ENCODE measurements at regions not wholly inside any gene's neighbourhood (a gene's known extent, or its start where the extent isn't known, plus 50 kb on each side); places are given as distances from the start of the nearest gene placed in this dataset.

GRCh38 chr2:21453723-21454450 is 330.1 kb downstream of the TDRD15 start:
- Histone ChIP-seq H3K4me1 (ENCODE audit: control insufficient read depth, insufficient read depth, low read length) (no peaks in the 10 kb centered on the region), H3K27ac (ENCODE audit: low read length) (no peak overlapping the region), H3K27me3 (ENCODE audit: control insufficient read depth, insufficient read depth, low read length) (no peaks in the 10 kb centered on the region), H3K36me3 (ENCODE audit: control insufficient read depth, insufficient read depth, low read length) (no peaks in the 10 kb centered on the region), H3K4me3 (ENCODE audit: low read length) (no peak overlapping the region), H3K9me3 (ENCODE audit: control insufficient read depth, low read depth, low read length) (no peaks in the 10 kb centered on the region)
- no peak for DNase-seq
- 100% methylated on average over 1 of the region's 8 CpGs for WGBS (ENCODE audit: insufficient coverage, low lambda C conversion rate)

DNA sequence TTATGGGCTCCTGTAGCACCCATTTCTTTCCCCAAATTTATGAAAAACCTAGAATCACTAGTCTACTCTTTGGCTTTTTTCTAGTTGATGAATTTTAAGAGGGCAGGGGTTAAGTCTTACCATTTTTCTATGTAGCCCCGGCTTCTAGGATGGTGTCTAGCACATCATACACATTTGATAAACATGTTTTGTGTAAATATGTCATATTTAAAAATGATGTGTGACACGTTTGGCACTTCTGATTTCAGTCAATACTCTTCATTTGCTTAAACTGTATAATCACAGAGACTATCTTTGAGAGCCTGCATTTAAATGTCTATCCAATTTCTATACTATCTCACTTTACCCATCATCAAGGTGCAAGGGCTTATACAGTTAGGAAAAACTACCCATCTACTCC is 331.1 kb downstream of the TDRD15 start:
- no peaks in the 10 kb centered on the region for H3K36me3 ChIP-seq (ENCODE audit: control insufficient read depth, insufficient read depth, low read length)
- H3K27ac ChIP-seq (ENCODE audit: low read length): no peak overlapping the region
- H3K4me3 ChIP-seq (ENCODE audit: low read length): no peak overlapping the region
- H3K4me1 ChIP-seq (ENCODE audit: control insufficient read depth, insufficient read depth, low read length): no peaks in the 10 kb centered on the region
- no CpG with 5 or more reads among the region's 2 CpGs for WGBS (ENCODE audit: insufficient coverage, low lambda C conversion rate)
- no peaks in the 10 kb centered on the region for H3K27me3 ChIP-seq (ENCODE audit: control insufficient read depth, insufficient read depth, low read length)
- no peaks in the 10 kb centered on the region for H3K9me3 ChIP-seq (ENCODE audit: control insufficient read depth, low read depth, low read length)
- DNase-seq: no peak

DNA sequence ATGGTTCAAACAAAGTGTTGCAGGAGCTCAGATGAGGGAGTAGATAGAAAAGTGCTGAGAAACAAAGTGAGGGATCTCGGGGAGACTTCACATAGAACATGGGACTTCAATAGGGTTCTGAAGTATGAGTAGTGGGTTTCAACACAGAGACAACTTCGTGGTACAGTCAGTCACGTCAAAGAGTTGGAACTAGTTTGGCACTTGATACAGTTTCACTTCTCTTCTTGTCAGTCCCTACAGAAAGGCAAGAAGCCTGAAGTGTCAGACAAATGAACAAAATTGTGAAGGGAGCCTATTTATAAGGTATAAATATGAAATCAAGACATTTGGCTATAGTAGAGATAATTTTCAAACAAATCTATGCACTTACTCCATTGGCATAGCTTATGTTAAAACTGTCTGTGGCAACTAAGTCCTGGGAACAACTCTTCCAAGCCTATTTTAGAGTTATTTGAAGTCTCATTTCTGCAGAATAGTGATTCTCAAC is 338.0 kb downstream of the TDRD15 start:
- H3K27ac ChIP-seq (ENCODE audit: low read length): no peak overlapping the region

DNA sequence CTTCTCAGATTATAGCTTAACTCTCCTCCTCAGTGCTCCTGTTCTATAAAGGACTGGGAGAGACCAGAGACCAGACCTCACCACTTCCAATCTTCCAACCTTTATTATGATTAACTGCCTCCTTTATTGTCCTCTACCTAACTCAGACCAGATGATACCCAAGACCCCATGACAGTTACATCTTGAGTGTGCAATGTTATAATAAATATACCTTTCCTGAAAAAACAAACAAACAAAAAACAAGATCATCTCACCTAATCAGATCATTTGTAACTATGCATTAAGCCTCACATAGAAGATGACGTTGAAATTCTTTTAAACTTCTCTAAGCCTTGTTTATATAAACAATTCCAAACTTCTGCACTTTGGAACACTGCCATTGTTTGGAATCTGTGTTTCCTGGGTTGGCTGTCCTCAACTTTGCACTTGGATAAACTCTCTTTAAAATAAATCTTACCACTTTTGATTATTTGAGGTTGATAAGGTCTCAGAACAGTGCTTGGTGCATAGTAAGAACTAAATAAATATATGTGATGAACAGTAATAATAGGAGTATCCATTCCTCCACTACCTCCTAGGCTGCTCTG is 342.7 kb downstream of the TDRD15 start:
- Histone ChIP-seq H3K4me1 (ENCODE audit: control insufficient read depth, insufficient read depth, low read length) (no peaks in the 10 kb centered on the region), H3K9me3 (ENCODE audit: control insufficient read depth, low read depth, low read length) (no peaks in the 10 kb centered on the region), H3K4me3 (ENCODE audit: low read length) (no peak overlapping the region), H3K36me3 (ENCODE audit: control insufficient read depth, insufficient read depth, low read length) (no peaks in the 10 kb centered on the region), H3K27me3 (ENCODE audit: control insufficient read depth, insufficient read depth, low read length) (no peaks in the 10 kb centered on the region), H3K27ac (ENCODE audit: low read length) (no peak overlapping the region)
- peak in 1 of 2 donors; percentile 10 for DNase-seq
- WGBS (ENCODE audit: insufficient coverage, low lambda C conversion rate): no CpG with 5 or more reads among the region's 1 CpG

More for the DNA sequence above, 338.0 kb downstream of the TDRD15 start:
- no peak overlapping the region for H3K4me3 ChIP-seq (ENCODE audit: low read length)
- WGBS (ENCODE audit: insufficient coverage, low lambda C conversion rate): no CpG with 5 or more reads among the region's 3 CpGs
- H3K4me1 ChIP-seq (ENCODE audit: control insufficient read depth, insufficient read depth, low read length): no peaks in the 10 kb centered on the region
- no peaks in the 10 kb centered on the region for H3K27me3 ChIP-seq (ENCODE audit: control insufficient read depth, insufficient read depth, low read length)
- no peaks in the 10 kb centered on the region for H3K36me3 ChIP-seq (ENCODE audit: control insufficient read depth, insufficient read depth, low read length)
- H3K9me3 ChIP-seq (ENCODE audit: control insufficient read depth, low read depth, low read length): no peaks in the 10 kb centered on the region
- no peak for DNase-seq

GRCh38 chr2:21467280-21467818 is 343.6 kb downstream of the TDRD15 start:
- no peak for DNase-seq
- H3K27ac ChIP-seq (ENCODE audit: low read length): no peak overlapping the region
- no peaks in the 10 kb centered on the region for H3K27me3 ChIP-seq (ENCODE audit: control insufficient read depth, insufficient read depth, low read length)
- H3K4me3 ChIP-seq (ENCODE audit: low read length): no peak overlapping the region
- H3K9me3 ChIP-seq (ENCODE audit: control insufficient read depth, low read depth, low read length): no peaks in the 10 kb centered on the region
- H3K4me1 ChIP-seq (ENCODE audit: control insufficient read depth, insufficient read depth, low read length): no peaks in the 10 kb centered on the region
- no peaks in the 10 kb centered on the region for H3K36me3 ChIP-seq (ENCODE audit: control insufficient read depth, insufficient read depth, low read length)
- WGBS (ENCODE audit: insufficient coverage, low lambda C conversion rate): no CpG with 5 or more reads among the region's 1 CpG

DNA sequence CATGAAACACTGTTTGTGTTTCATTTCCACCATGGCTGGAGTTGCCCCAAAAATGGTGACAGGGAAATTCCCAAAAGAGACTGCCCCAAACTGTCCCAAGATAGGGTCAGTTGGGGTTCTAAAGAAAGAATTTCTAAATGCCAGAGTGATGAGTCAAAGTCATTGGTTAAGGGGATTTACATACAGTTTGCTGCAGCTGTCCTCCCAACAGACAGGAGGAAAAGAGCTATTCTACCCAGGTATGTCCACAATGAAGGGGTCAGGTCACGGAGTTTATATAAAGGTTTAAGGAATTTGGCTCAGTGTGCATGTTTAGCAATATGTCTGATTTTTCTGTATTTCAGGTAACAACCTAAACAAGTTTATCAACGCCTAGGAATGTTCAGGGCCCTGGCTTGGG is 344.1 kb downstream of the TDRD15 start:
- Histone ChIP-seq H3K27ac (ENCODE audit: low read length) (no peak overlapping the region), H3K27me3 (ENCODE audit: control insufficient read depth, insufficient read depth, low read length) (no peaks in the 10 kb centered on the region), H3K4me1 (ENCODE audit: control insufficient read depth, insufficient read depth, low read length) (no peaks in the 10 kb centered on the region), H3K4me3 (ENCODE audit: low read length) (no peak overlapping the region), H3K36me3 (ENCODE audit: control insufficient read depth, insufficient read depth, low read length) (no peaks in the 10 kb centered on the region), H3K9me3 (ENCODE audit: control insufficient read depth, low read depth, low read length) (no peaks in the 10 kb centered on the region)
- no peak for DNase-seq
- WGBS (ENCODE audit: insufficient coverage, low lambda C conversion rate): no CpG with 5 or more reads among the region's 2 CpGs

DNA sequence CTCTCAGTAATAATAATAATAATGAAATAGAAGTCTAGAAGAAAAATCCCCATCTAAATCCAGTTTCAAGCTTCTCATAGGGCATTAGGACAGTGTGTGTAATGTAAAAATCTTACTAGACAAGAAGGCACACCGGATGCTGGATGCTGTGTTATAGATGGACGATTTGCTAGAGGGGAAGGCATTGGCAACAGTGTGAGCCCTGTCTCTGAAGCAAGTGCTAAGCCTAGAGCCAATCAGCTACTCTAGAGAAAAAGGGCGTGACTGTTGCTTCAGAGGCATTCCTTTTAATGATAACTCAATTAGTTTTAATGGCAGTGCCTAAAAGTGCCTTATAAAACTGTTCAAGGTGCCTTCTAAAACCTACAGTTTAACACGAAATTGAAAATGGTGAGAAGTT is 344.9 kb downstream of the TDRD15 start:
- H3K27ac ChIP-seq (ENCODE audit: low read length): no peak overlapping the region
- 67% methylated on average over 1 of the region's 4 CpGs for WGBS (ENCODE audit: insufficient coverage, low lambda C conversion rate)
- no peaks in the 10 kb centered on the region for H3K4me1 ChIP-seq (ENCODE audit: control insufficient read depth, insufficient read depth, low read length)
- no peak overlapping the region for H3K4me3 ChIP-seq (ENCODE audit: low read length)
- no peaks in the 10 kb centered on the region for H3K36me3 ChIP-seq (ENCODE audit: control insufficient read depth, insufficient read depth, low read length)
- H3K9me3 ChIP-seq (ENCODE audit: control insufficient read depth, low read depth, low read length): no peaks in the 10 kb centered on the region
- H3K27me3 ChIP-seq (ENCODE audit: control insufficient read depth, insufficient read depth, low read length): no peaks in the 10 kb centered on the region
- no peak for DNase-seq

DNA sequence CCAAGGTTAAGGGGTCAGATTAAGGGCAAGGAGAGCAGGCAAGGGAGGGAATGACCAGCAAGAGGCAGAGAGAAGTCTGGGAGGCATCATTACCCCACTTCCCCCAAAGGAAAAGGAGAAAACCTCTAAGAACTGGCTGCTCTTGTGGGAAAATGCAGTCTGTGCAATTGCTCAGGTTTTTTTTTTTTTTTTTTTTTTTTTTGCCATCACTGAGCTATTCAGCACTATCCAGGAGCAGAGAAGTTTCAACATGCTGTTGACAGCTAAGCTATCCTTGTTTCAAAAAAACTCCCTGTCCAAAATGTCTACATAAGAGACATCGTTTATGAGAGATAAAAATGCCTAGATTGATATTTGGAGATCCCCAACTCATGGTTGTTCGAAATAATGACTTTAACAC is 345.4 kb downstream of the TDRD15 start:
- Histone ChIP-seq H3K4me3 (ENCODE audit: low read length) (no peak overlapping the region), H3K36me3 (ENCODE audit: control insufficient read depth, insufficient read depth, low read length) (no peaks in the 10 kb centered on the region), H3K4me1 (ENCODE audit: control insufficient read depth, insufficient read depth, low read length) (no peaks in the 10 kb centered on the region), H3K27ac (ENCODE audit: low read length) (no peak overlapping the region), H3K27me3 (ENCODE audit: control insufficient read depth, insufficient read depth, low read length) (no peaks in the 10 kb centered on the region), H3K9me3 (ENCODE audit: control insufficient read depth, low read depth, low read length) (no peaks in the 10 kb centered on the region)
- DNase-seq: no peak
- 83% methylated on average over 1 of the region's 2 CpGs for WGBS (ENCODE audit: insufficient coverage, low lambda C conversion rate)

- DNase-seq: no peak
- Histone ChIP-seq H3K27me3 (ENCODE audit: control insufficient read depth, insufficient read depth, low read length) (no peaks in the 10 kb centered on the region), H3K4me1 (ENCODE audit: control insufficient read depth, insufficient read depth, low read length) (no peaks in the 10 kb centered on the region), H3K9me3 (ENCODE audit: control insufficient read depth, low read depth, low read length) (no peaks in the 10 kb centered on the region), H3K27ac (ENCODE audit: low read length) (no peak overlapping the region), H3K36me3 (ENCODE audit: control insufficient read depth, insufficient read depth, low read length) (no peaks in the 10 kb centered on the region), H3K4me3 (ENCODE audit: low read length) (no peak overlapping the region)
- 92% methylated on average over 2 of the region's 4 CpGs for WGBS (ENCODE audit: insufficient coverage, low lambda C conversion rate)
These were observed 345.8 kb downstream of the TDRD15 start for GRCh38 chr2:21469564-21469963.

- Histone ChIP-seq H3K27ac (ENCODE audit: low read length) (no peak overlapping the region), H3K27me3 (ENCODE audit: control insufficient read depth, insufficient read depth, low read length) (no peaks in the 10 kb centered on the region), H3K9me3 (ENCODE audit: control insufficient read depth, low read depth, low read length) (no peaks in the 10 kb centered on the region), H3K4me3 (ENCODE audit: low read length) (no peak overlapping the region), H3K4me1 (ENCODE audit: control insufficient read depth, insufficient read depth, low read length) (no peaks in the 10 kb centered on the region), H3K36me3 (ENCODE audit: control insufficient read depth, insufficient read depth, low read length) (no peaks in the 10 kb centered on the region)
- WGBS (ENCODE audit: insufficient coverage, low lambda C conversion rate): no CpG with 5 or more reads among the region's 2 CpGs
- no peak for DNase-seq
These were observed 356.4 kb downstream of the TDRD15 start for GRCh38 chr2:21480162-21480561.
